NCI-H187 (cell line): ENCODE measurements at regions not wholly inside any gene's neighbourhood (a gene's known extent, or its start where the extent isn't known, plus 50 kb on each side); places are given as distances from the start of the nearest gene placed in this dataset.

Source experiments
- DNase-seq, 2 experiments: peaks; one replicate each; lab custom pipeline; 2025; lab: John Stamatoyannopoulos, UW

- DNase-seq = no peak
These were observed 64.9 kb downstream of the CYB561 start for GRCh38 chr17:63381101-63381729.

- DNase-seq = no peak
These were observed 64.0 kb downstream of the CYB561 start for GRCh38 chr17:63382136-63382535.
